GM10248 (cell line): ENCODE measurements at regions not wholly inside any gene's neighbourhood (a gene's known extent, or its start where the extent isn't known, plus 50 kb on each side); places are given as distances from the start of the nearest gene placed in this dataset.
"Not testable (repeated sequence)": the region's sequence is repeated elsewhere in the genome, so short reads cannot be mapped to it uniquely, and the experiment has no call there.

Source experiments
- CTCF ChIA-PET: fragments of 300-600 bp; sonication (Branson Sonifier 250); formaldehyde crosslinking; extraction: SDS; loops from one replicate; lab custom pipeline; 2021; ENCODE audit warnings: antibody characterized with exemption; lab: Yijun Ruan, JAX
- POLR2A ChIA-PET: fragments of 350-650 bp; sonication (Branson Sonifier 250); formaldehyde crosslinking; extraction: SDS; loops from one replicate; lab custom pipeline; 2020; ENCODE audit warnings: antibody characterized with exemption; lab: Yijun Ruan, JAX
- DNase-seq: peaks from one replicate; pipeline ENCODE4 v3.0.0; 2012; ENCODE audit errors: extremely low spot score
- CTCF ChIP-seq: IDR thresholded peaks from 2 replicates; pipeline ENCODE4 v1.5.1; 2012; ENCODE audit warnings: mild to moderate bottlenecking, low read depth; ENCODE audit errors: extremely low read depth, missing control alignments, control extremely low read depth

- ChIA-PET POLR2A (no interaction called here), CTCF (interaction anchor here (1.4 kb wide), 1 partner anchor 19 kb away, joined by 4 read pairs; no protein-coding TSS in a partner anchor)
- DNase-seq = no peak
- TF ChIP-seq CTCF = no peak
Measured at GRCh38 chr3:59366218-59366617, 316.4 kb upstream of the CFAP20DC start.

- no peak for TF ChIP-seq CTCF
- ChIA-PET CTCF (interaction anchor here (1.2 to 1.5 kb wide), 2 partner anchors 18 to 51 kb away, joined by 4 to 6 read pairs; no protein-coding TSS in a partner anchor), POLR2A (no interaction called here)
- no peak for DNase-seq
Measured at GRCh38 chr3:59364496-59364895, 314.7 kb upstream of the CFAP20DC start.

GRCh38 chr3:59360312-59360711 lies 310.5 kb upstream of the CFAP20DC start:
- POLR2A ChIA-PET, DNase-seq, CTCF ChIA-PET: not testable (repeated sequence)

GRCh38 chr3:59341459-59341858 lies 291.6 kb upstream of the CFAP20DC start:
- ChIA-PET CTCF (no interaction called here), POLR2A (no interaction called here)
- DNase-seq = no peak
- no peak for TF ChIP-seq CTCF

GRCh38 chr3:59339818-59340217 lies 290.0 kb upstream of the CFAP20DC start:
- DNase-seq = no peak
- POLR2A ChIA-PET = no interaction called here
- no peak for TF ChIP-seq CTCF
- CTCF ChIA-PET = no interaction called here

- no peak for TF ChIP-seq CTCF
- no peak for DNase-seq
- CTCF ChIA-PET = no interaction called here
- POLR2A ChIA-PET = no interaction called here
Measured at GRCh38 chr3:59338934-59339333, 289.1 kb upstream of the CFAP20DC start.

GRCh38 chr3:59335338-59335737 lies 285.5 kb upstream of the CFAP20DC start:
- CTCF ChIA-PET = interaction anchor here (1.4 to 1.5 kb wide), 2 partner anchors 11 to 22 kb away, joined by 3 to 5 read pairs; no protein-coding TSS in a partner anchor
- no peak for TF ChIP-seq CTCF
- POLR2A ChIA-PET = no interaction called here
- DNase-seq = no peak
